HG03457 (cell line): ENCODE measurements at regions not wholly inside any gene's neighbourhood (a gene's known extent, or its start where the extent isn't known, plus 50 kb on each side); places are given as distances from the start of the nearest gene placed in this dataset.

Experiments used
- ATAC-seq: cut with Tn5 transposase; IDR thresholded peaks from one replicate; pipeline ENCODE4 v1.9.1; 2021; ENCODE audit warnings: moderate number of reproducible peaks; ENCODE audit not compliant: unreplicated experiment

DNA sequence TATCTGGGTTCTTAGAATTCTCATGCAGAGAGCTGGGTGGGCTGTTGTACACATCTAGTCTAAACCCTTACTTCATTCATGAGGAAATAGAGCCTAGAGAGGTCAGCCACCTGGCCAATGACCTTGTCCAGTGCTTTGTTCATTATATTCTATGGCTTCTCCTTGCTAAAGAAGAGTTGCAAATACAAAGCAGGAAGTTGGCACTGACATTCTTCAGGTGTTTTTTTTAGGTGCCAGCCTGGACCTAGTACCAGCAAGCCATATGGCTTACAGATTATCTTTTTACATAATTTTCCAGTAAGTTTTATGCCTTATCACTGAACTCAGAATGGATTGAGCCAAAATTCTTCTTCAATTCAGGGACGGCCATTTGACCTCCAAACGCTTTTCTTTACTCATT lies 54.7 kb upstream of the PGM2 start:
- ATAC-seq, result no peak

DNA sequence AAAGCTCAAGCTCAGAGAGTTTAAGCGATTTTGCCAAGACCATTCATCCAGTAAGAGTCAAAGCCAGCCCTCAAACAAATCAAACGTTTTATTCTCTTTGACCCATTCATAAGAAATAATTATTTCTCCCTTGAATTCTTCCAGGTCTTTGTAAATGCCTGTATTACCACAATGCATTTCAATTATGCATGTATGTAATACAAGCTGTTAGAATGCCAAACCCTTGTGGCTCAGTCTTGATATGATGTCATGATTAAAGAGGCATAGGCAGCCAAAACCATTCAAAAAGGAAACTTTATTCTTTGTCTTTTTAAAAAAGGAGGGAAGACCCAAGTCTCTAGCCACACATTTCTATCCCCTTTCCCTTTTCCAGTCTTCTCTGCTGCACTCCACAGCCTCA lies 56.5 kb upstream of the PGM2 start:
- ATAC-seq, result no peak

GRCh38 chr4:37769391-37769989 lies 57.0 kb upstream of the PGM2 start:
- no peak for ATAC-seq

- ATAC-seq, result no peak
Observed at GRCh38 chr4:37767546-37767945, 58.9 kb upstream of the PGM2 start.

GRCh38 chr4:37767019-37767418 lies 59.5 kb upstream of the PGM2 start:
- no peak for ATAC-seq

DNA sequence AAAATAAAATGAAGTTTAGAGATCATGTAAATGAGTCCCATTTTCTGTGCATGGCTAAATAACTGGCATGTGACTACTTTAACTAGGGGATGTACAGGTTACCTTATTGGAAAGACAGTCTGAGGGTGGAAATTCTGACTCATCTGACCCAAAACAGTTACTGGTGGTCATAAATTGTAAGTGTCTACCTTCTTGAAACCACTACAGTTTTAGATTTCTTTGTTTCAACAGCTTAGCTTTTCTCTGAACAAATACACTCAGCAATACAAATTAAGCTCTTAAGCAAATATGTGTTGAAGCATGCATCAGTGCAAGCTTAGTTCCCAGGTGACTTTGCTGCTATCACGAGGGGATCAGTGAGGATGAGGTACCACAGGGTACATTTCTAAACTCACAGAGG lies 60.7 kb upstream of the PGM2 start:
- no peak for ATAC-seq

- ATAC-seq, result no peak
Observed at GRCh38 chr4:37763831-37764230, 62.7 kb upstream of the PGM2 start.

DNA sequence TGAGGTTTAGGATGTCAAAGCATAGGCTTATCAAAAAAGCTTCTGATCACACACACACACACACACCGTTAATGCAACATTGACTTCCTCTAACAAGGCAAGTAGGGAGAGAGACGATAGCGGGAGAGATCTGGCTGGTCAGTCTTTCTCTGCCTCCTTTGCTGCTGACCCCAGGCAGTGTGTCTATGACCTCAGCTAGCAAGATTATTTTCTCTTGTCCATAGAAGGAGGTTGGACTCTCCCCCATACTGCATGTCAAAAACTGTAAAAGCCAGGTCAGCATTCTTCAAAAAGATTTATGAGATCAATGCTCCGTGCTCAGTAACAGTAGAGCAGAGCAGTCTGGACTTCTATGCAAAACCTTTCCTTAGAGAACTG lies 63.5 kb upstream of the PGM2 start:
- no peak for ATAC-seq

DNA sequence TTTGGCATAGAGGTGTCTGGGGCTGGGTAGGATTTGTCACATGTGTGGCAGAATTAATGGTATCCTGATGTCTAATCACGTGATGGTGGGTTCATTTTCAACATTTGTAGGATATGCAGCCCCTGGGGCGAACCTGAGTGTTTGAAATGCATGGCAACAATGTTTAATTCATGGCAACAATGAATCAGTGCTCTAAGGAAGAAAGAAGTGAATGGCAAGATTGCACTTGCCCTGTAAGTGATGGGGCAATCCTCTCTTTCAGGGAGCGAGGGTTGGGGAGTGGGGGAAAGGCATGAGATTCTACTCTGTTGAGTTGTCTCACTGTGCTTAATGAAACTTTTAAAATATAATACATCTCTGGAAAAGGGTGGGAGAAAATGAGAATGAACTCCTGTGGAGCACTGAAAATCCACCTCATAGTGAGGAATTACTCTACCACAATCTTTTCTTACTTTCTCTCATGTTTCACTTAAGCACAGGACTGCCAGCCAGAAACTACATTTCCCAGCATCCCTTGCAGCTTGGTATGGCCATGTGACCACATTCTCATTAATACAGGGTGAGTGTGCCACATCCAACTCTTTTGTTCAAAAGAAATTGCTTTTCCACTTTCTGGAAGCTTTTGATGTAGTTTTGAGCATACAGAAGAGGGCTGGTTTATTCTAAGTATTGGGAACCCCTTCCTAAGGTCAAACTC lies 64.0 kb upstream of the PGM2 start:
- no peak for ATAC-seq

DNA sequence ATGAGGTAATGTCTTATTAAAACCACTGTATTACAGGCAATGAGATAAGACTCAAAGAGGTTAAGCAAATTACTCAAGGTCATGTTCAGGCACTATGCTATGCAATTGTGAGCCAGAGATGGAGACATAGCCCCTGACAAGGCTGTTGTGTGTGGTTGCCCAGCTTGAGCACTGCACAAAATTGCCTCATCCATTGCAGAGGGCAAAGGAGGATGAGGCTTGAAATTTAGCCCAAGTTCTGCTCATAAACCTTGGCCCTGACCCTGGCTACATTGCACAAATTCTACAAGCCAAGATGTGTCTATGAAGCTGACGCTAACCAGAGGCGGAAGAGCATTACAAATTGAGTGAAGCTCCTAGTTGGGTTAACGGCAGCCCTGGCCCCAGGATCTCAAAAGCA lies 65.6 kb upstream of the PGM2 start:
- no peak for ATAC-seq

- ATAC-seq, result no peak
Observed at GRCh38 chr4:37759833-37760232, 66.7 kb upstream of the PGM2 start.

DNA sequence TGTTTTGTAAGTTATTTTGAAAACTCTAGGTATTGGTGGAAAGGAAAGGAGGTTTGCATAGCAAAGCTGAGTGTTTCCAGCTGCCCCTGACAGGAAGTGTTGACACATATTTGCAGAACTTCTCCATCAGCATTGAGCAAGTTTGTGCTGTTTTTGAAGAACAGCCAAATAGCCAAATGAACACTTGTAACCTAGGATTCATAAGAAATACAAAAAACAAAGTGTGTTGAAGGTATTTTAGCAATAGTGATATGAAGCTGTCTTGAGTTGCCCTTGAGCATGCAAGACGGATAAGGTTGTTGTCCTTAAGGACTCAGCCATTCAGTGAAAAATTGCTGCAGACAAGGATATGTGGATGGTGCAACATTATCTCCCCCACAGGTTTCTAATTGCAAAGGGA lies 68.3 kb upstream of the PGM2 start:
- ATAC-seq, result no peak

DNA sequence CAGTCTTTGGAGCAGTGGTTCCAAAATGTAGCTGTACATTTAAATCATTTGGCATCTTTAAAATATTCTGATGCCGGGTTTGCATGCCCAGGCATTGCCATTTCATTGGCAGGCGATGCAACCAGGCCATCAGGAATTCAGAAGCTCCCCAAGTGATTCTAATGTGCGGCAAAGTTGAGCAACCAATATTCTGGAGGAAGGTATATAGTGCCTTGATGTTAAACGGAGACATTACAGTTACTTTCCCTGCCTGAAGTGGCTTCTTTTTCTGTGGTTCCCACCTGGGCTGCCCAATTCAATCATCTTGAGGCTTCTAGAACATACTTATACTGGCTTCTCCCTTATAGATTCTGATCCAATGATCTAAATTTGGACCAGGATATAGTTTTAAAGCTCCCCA lies 68.7 kb upstream of the PGM2 start:
- no peak for ATAC-seq

GRCh38 chr4:37757121-37757520 lies 69.4 kb upstream of the PGM2 start:
- ATAC-seq, result no peak

DNA sequence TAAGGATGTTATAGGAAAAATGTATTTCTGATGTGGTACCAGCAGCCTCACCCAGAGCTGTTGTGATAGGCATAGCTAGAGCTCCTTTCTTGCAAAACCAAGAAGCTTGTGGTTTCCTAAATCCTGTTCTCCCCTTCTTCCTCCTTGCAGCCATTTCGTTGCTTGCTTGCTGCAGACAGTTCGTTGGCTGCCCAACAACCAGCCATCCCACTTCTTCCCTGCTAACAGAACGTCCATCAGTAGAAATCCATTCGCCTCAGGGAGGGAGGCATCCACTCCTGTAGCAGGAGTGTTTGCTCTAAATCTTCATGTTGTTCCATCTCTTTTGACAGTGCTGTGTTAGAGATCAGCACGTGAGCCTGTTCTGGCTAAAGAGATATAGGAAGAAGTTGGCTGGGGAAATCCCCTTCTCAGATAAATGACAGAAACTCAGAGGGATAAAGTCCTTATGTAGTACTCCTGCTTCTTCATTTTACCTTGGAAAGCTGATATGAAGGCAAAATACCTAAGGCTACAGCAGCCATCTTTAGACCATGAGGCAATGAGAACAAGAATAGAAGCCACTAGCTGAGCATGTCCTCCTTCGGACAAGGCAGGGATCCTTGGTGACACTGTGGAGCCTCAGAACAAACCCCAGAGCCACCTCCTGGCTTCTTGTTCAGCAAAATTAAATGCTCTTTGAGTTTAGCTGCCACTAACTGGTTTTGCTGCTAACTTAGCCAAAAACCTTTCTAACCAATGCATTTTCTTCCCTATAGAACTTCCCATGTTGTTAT lies 68.4 kb upstream of the RELL1 start:
- ATAC-seq, result no peak

- no peak for ATAC-seq
Observed at GRCh38 chr4:37749398-37749988, 63.3 kb upstream of the RELL1 start.

DNA sequence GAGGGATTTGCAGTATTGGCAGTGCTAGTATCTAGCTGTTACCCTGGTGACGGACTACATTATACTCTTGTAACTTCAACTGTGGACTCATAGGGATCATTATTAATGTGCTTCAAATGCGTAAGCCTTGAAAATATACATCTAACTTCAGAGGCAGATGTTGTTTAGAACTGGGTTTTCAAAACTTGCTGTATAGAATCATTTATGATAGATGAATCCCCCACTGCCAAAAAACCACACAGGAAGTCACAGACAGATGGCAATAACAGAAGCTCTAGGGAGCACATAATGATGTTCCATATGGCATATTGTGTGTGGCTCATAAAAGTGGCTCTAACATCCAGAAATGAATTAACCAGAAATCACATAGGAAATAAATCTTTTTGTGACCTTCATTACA lies 62.3 kb upstream of the RELL1 start:
- no peak for ATAC-seq

DNA sequence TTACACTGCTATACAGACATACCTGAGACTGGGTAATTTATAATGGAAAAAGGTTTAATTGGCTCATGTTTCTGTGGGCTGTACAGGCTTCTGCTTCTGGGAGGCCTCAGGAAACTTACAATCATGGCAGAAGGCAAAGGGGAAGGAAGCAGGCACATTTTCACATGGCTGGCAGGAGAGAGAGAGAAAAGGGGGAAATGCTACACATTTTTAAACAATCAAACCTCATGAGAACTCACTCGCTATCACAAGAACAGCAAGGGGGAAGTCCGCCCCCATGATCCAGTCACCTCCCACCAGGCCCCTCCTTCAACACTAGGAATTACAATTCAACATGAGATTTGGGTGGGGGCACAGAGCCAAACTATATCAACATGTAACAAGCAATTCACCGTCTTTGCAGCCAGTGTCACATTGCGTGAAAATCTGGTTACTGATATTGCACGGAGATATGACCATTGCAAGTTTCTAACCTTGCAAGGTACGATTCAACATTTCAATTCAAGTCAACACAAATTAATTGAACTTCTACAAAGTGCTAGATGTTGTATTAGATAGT lies 61.7 kb upstream of the RELL1 start:
- no peak for ATAC-seq

- ATAC-seq, result peak; percentile 64
Observed at GRCh38 chr4:37746852-37747251, 60.7 kb upstream of the RELL1 start.

DNA sequence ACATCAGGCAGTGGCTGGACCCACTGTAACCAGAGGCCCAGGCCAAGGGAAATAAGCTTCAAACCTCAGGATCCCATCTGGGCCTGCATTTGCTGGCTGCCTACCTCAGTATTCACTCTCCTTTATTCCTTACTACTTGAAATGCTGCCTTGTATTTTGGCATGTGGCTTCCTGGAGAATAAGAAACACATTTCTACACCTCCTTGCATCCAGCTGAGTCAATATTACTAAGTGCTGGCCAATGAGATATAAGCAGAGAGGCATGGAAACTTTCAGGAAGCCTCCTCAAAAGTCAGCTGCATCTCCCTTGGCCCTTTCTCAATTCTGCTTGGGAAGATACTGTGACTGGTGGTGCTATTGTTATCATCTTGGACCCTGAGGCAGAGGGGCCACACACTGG lies 59.8 kb upstream of the RELL1 start:
- ATAC-seq, result no peak

DNA sequence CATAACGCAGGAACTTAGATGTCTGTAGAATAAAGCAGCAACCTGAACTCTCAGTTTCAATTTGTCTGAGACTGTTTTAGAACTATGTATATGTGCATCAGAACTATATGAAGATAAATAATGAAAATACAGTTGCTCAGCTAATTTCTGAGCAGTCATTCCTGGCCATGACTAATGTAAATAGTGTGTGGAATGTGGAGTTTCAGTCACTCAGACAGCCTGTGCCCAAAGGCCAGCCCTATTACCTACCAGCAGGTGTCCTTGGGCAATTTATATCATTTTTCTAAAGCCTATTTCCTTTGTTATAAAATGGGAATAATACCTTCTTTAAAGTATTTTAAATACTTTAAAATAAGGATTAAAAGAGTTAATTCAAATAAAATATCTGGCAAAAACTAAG lies 56.0 kb upstream of the RELL1 start:
- no peak for ATAC-seq

DNA sequence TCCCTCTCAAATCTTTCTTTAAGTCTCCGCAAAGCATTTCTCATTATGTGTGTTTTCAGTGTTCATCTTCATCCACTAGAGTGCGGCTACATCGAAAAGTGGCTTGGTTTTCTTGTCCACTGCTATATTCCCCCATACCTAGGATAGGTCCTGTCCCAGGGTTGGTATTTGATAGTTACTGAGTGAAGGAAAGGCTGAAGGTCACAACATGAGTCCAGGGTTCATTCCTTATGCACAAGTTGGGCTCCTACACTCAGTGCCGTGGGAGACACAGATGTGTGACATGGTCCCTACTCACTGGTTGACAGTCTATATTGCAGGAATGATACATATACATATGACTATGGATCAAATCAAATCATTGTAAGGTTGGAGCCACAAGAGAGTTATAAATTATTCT lies 55.4 kb upstream of the RELL1 start:
- no peak for ATAC-seq
